GM23338 (cell line): ENCODE measurements at regions not wholly inside any gene's neighbourhood (a gene's known extent, or its start where the extent isn't known, plus 50 kb on each side); places are given as distances from the start of the nearest gene placed in this dataset.

Experiments used
- ATAC-seq: fragments of 200-7000 bp; cut with Tn5 transposase; 3 replicates; pipeline ENCODE4 v1.9.1; 2020
- DNase-seq: peaks from one replicate; pipeline ENCODE4 v3.0.0-alpha.2; 2015; ENCODE audit warnings: low spot score
- H2AFZ ChIP-seq: fragments of 200-600 bp; sonication (generic); 2 replicates; pipeline ENCODE4 v1.8.0; 2016; ENCODE audit warnings: antibody characterized with exemption, mild to moderate bottlenecking, moderate library complexity
- H3F3A ChIP-seq: fragments of 200-600 bp; sonication (generic); replicated peaks from 2 replicates; pipeline ENCODE4 v1.8.0; 2017; ENCODE audit warnings: antibody characterized with exemption, mixed run types, low read depth
- H3K27ac ChIP-seq: fragments of 200-600 bp; sonication (generic); 2 replicates; pipeline ENCODE4 v1.6.1; 2016; ENCODE audit warnings: low read depth
- H3K27me3 ChIP-seq: fragments of 200-600 bp; sonication (generic); 2 replicates; pipeline ENCODE4 v1.8.0; 2016; ENCODE audit warnings: mild to moderate bottlenecking, mixed run types, moderate library complexity; ENCODE audit not compliant: insufficient read depth
- H3K36me3 ChIP-seq: fragments of 200-600 bp; sonication (generic); 2 replicates; pipeline ENCODE4 v1.8.0; 2016; ENCODE audit warnings: mild to moderate bottlenecking; ENCODE audit not compliant: insufficient read depth
- H3K4me1 ChIP-seq: fragments of 200-600 bp; sonication (generic); 2 replicates; pipeline ENCODE4 v1.8.0; 2016; ENCODE audit warnings: mild to moderate bottlenecking, moderate library complexity; ENCODE audit not compliant: insufficient read depth
- H3K4me2 ChIP-seq: fragments of 200-600 bp; sonication (generic); 2 replicates; pipeline ENCODE4 v1.7.1; 2017; ENCODE audit warnings: mixed run types
- H3K4me3 ChIP-seq: fragments of 200-600 bp; sonication (generic); 2 replicates; pipeline ENCODE4 v1.6.1; 2016; ENCODE audit warnings: mixed run types
- H3K79me2 ChIP-seq: fragments of 200-600 bp; sonication (generic); replicated peaks from 2 replicates; pipeline ENCODE4 v1.8.0; 2017; ENCODE audit warnings: mild to moderate bottlenecking; ENCODE audit not compliant: insufficient read depth
- H3K9me2 ChIP-seq: fragments of 200-600 bp; sonication (generic); 2 replicates; pipeline ENCODE4 v1.8.0; 2017; ENCODE audit not compliant: insufficient read depth
- H4K20me1 ChIP-seq: fragments of 200-600 bp; sonication (generic); replicated peaks from 2 replicates; pipeline ENCODE4 v1.8.0; 2017; ENCODE audit warnings: mild to moderate bottlenecking; ENCODE audit not compliant: insufficient read depth
- H3K27ac Mint-ChIP-seq: 2 replicates; pipeline ENCODE4 v1.8.0; 2020; ENCODE audit warnings: inconsistent platforms, mild to moderate bottlenecking, moderate library complexity, mixed read lengths
- H3K27me3 Mint-ChIP-seq: 3 replicates; pipeline ENCODE4 v1.8.0; 2022; ENCODE audit warnings: low read depth, mild to moderate bottlenecking, moderate library complexity, mixed read lengths, inconsistent platforms; ENCODE audit not compliant: insufficient read depth, poor library complexity
- H3K36me3 Mint-ChIP-seq: 3 replicates; pipeline ENCODE4 v1.8.0; 2021; ENCODE audit warnings: low read depth, mild to moderate bottlenecking, inconsistent platforms, moderate library complexity, mixed read lengths
- H3K4me1 Mint-ChIP-seq: 3 replicates; pipeline ENCODE4 v1.8.0; 2020; ENCODE audit warnings: mild to moderate bottlenecking, inconsistent platforms, mixed read lengths
- H3K4me3 Mint-ChIP-seq: 3 replicates; pipeline ENCODE4 v1.8.0; 2021; ENCODE audit warnings: moderate library complexity, mild to moderate bottlenecking, inconsistent platforms, mixed read lengths
- H3K9me3 Mint-ChIP-seq: 3 replicates; pipeline ENCODE4 v1.8.0; 2020; ENCODE audit warnings: moderate library complexity, mild to moderate bottlenecking, inconsistent platforms, mixed read lengths
- CREB1 ChIP-seq: fragments of 250-450 bp; sonication (Bioruptor Pico); IDR thresholded peaks from 2 replicates; pipeline ENCODE4 v1.5.0; 2020; ENCODE audit warnings: low read depth, mild to moderate bottlenecking, moderate library complexity
- EZH2 ChIP-seq: fragments of 200-600 bp; sonication (generic); IDR thresholded peaks from one replicate; pipeline ENCODE4 v1.8.0; 2017; ENCODE audit warnings: antibody characterized with exemption, mild to moderate bottlenecking, low read depth; ENCODE audit not compliant: unreplicated experiment
- EZH2phosphoT487 ChIP-seq: fragments of 200-600 bp; sonication (generic); IDR thresholded peaks from one replicate; pipeline ENCODE4 v1.8.1; 2018; ENCODE audit warnings: antibody characterized with exemption; ENCODE audit not compliant: unreplicated experiment
- JUNB ChIP-seq: IDR thresholded peaks from one replicate; pipeline ENCODE4 v1.6.1; 2016; ENCODE audit warnings: antibody characterized with exemption; ENCODE audit not compliant: unreplicated experiment
- NANOG ChIP-seq: IDR thresholded peaks from 2 replicates; pipeline ENCODE4 v1.6.1; 2016; ENCODE audit warnings: antibody characterized with exemption, borderline replicate concordance
- POLR2AphosphoS5 ChIP-seq: IDR thresholded peaks from 2 replicates; pipeline ENCODE4 v1.6.1; 2016; ENCODE audit warnings: antibody characterized with exemption, low read depth
- STAT1 ChIP-seq: IDR thresholded peaks from one replicate; pipeline ENCODE4 v1.6.1; 2016; ENCODE audit warnings: antibody characterized with exemption; ENCODE audit not compliant: unreplicated experiment
- ZNF114 ChIP-seq: fragments of 250-450 bp; sonication (Bioruptor Pico); IDR thresholded peaks from 2 replicates; pipeline ENCODE4 v1.5.0; 2020; ENCODE audit warnings: mild to moderate bottlenecking, moderate library complexity
- ZNF331 ChIP-seq: fragments of 250-450 bp; sonication (Bioruptor Pico); IDR thresholded peaks from 2 replicates; pipeline ENCODE4 v1.5.0; 2020; ENCODE audit warnings: low read depth, mild to moderate bottlenecking, moderate library complexity
- ZNF462 ChIP-seq: fragments of 250-450 bp; sonication (Bioruptor Pico); IDR thresholded peaks from 2 replicates; pipeline ENCODE4 v1.5.0; 2020; ENCODE audit warnings: mild to moderate bottlenecking, moderate library complexity
- TF ChIP-seq, protein P1 (sequence below): IDR thresholded peaks from one replicate; pipeline ENCODE4 v1.6.1; 2018; ENCODE audit warnings: antibody characterized with exemption; ENCODE audit not compliant: unreplicated experiment
- TF ChIP-seq, protein P2 (sequence below): IDR thresholded peaks from 2 replicates; pipeline ENCODE4 v1.6.1; 2016; ENCODE audit warnings: antibody characterized with exemption
- TF ChIP-seq, protein P3 (sequence below), 2 experiments: fragments of 200-600 bp in 1 of 2; sonication (generic) in 1 of 2; conservative IDR thresholded peaks; 2 replicates each; pipeline versions ENCODE4 v1.5.1 to v1.6.1; 2016 to 2017; ENCODE audit warnings: antibody characterized with exemption in 2 of 2, low read depth in 2 of 2, mild to moderate bottlenecking in 2 of 2, moderate library complexity in 1 of 2

DNA sequence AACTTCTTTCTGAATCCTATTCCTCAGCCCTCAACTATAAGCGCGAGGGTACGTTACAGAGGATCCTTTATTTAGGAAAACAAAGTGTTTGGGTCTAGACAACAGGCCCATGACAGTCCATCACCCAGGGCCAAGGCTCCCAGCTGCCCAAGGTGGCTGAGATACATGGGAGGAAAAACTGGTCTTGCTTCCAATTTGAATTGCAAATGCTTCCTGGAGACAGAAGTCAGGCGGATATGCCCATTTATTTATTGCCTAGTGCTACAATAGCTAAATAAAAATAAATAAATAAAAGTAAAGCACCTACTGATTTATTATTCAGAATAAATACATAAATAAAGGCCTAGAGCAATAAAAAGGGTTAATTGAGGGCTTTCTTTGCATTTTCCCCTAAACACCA lies 248.7 kb downstream of the DHX15 start:
- H3K27ac ChIP-seq, result no peak overlapping the region
- Mint-ChIP-seq H3K27me3 (no peaks in the 10 kb centered on the region), H3K36me3 (peaks cover 7% of the 10 kb centered on the region; the same call in 2 of the 3 replicates), H3K4me3 (no peak overlapping the region), H3K27ac (no peak overlapping the region), H3K4me1 (peaks cover 14% of the 10 kb centered on the region), H3K9me3 (no peaks in the 10 kb centered on the region; the same call in 2 of the 3 replicates)
- H3K4me1 ChIP-seq, result peaks cover 5% of the 10 kb centered on the region; the same call in 1 of the 2 replicates
- H3K4me2 ChIP-seq, result no peak overlapping the region
- H4K20me1 ChIP-seq, result peaks cover 15% of the 10 kb centered on the region
- H3K27me3 ChIP-seq, result no peaks in the 10 kb centered on the region
- peaks cover 16% of the 10 kb centered on the region for H3K36me3 ChIP-seq
- no peak overlapping the region for H3K4me3 ChIP-seq
- DNase-seq (no peak), ATAC-seq (no peak)
- no peaks in the 10 kb centered on the region for H3F3A ChIP-seq
- H3K9me2 ChIP-seq, result no peaks in the 10 kb centered on the region
- H2AFZ ChIP-seq, result no peak overlapping the region
- H3K79me2 ChIP-seq, result peaks cover 1% of the 10 kb centered on the region; the same call in 1 of the 2 replicates
- TF ChIP-seq POLR2AphosphoS5 (no peak), EZH2 (no peak), STAT1 (no peak), ZNF114 (CRISPR knock-in tag) (no peak), NANOG (no peak), JUNB (no peak), ZNF462 (no peak), ZNF331 (CRISPR knock-in tag) (no peak), EZH2phosphoT487 (no peak), CREB1 (CRISPR knock-in tag) (no peak)
- TF ChIP-seq, protein P1, sequence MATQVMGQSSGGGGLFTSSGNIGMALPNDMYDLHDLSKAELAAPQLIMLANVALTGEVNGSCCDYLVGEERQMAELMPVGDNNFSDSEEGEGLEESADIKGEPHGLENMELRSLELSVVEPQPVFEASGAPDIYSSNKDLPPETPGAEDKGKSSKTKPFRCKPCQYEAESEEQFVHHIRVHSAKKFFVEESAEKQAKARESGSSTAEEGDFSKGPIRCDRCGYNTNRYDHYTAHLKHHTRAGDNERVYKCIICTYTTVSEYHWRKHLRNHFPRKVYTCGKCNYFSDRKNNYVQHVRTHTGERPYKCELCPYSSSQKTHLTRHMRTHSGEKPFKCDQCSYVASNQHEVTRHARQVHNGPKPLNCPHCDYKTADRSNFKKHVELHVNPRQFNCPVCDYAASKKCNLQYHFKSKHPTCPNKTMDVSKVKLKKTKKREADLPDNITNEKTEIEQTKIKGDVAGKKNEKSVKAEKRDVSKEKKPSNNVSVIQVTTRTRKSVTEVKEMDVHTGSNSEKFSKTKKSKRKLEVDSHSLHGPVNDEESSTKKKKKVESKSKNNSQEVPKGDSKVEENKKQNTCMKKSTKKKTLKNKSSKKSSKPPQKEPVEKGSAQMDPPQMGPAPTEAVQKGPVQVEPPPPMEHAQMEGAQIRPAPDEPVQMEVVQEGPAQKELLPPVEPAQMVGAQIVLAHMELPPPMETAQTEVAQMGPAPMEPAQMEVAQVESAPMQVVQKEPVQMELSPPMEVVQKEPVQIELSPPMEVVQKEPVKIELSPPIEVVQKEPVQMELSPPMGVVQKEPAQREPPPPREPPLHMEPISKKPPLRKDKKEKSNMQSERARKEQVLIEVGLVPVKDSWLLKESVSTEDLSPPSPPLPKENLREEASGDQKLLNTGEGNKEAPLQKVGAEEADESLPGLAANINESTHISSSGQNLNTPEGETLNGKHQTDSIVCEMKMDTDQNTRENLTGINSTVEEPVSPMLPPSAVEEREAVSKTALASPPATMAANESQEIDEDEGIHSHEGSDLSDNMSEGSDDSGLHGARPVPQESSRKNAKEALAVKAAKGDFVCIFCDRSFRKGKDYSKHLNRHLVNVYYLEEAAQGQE, result no peak
- TF ChIP-seq, protein P2, sequence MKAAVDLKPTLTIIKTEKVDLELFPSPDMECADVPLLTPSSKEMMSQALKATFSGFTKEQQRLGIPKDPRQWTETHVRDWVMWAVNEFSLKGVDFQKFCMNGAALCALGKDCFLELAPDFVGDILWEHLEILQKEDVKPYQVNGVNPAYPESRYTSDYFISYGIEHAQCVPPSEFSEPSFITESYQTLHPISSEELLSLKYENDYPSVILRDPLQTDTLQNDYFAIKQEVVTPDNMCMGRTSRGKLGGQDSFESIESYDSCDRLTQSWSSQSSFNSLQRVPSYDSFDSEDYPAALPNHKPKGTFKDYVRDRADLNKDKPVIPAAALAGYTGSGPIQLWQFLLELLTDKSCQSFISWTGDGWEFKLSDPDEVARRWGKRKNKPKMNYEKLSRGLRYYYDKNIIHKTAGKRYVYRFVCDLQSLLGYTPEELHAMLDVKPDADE, result no peak
- TF ChIP-seq, protein P3, sequence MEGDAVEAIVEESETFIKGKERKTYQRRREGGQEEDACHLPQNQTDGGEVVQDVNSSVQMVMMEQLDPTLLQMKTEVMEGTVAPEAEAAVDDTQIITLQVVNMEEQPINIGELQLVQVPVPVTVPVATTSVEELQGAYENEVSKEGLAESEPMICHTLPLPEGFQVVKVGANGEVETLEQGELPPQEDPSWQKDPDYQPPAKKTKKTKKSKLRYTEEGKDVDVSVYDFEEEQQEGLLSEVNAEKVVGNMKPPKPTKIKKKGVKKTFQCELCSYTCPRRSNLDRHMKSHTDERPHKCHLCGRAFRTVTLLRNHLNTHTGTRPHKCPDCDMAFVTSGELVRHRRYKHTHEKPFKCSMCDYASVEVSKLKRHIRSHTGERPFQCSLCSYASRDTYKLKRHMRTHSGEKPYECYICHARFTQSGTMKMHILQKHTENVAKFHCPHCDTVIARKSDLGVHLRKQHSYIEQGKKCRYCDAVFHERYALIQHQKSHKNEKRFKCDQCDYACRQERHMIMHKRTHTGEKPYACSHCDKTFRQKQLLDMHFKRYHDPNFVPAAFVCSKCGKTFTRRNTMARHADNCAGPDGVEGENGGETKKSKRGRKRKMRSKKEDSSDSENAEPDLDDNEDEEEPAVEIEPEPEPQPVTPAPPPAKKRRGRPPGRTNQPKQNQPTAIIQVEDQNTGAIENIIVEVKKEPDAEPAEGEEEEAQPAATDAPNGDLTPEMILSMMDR (conservative IDR thresholded peaks at IDR 0.05; ENCODE audit: low read depth in 2 of 2), result no peak
